ENCODE measurements at regions not wholly inside any gene's neighbourhood (a gene's known extent, or its start where the extent isn't known, plus 50 kb on each side); places are given as distances from the start of the nearest gene placed in this dataset.

DNA sequence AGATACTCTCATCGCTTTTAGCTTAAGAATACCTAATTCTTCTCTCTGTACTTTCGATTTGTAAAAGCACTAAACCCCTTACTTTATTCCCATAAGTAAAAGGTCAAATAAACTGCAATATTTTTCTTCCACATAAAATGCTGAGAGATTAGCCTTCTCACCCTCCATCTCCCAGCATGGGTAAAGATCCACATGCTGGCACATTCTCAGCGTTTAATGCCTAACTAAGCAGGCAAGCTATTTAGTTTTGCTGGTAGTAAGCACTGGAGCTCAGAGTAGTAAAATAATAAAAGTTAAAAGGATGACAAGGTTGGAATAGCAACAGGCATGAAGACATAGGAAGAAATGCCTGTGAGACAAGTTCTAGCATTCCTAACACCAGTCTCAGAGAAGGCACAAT, 65.9 kb upstream of the NEBL start:
- H3K27me3 ChIP-seq (ENCODE audit: control insufficient read depth, extremely low read depth, insufficient read depth, low read length): no peaks in the 10 kb centered on the region
- H3K4me2 ChIP-seq (ENCODE audit: control insufficient read depth, extremely low read depth, insufficient read depth, low read depth, low read length): no peak overlapping the region
- TF ChIP-seq EZH2 (IDR thresholded peaks at IDR 0.05; ENCODE audit: low read length): no peak
- TF ChIP-seq, protein P1, sequence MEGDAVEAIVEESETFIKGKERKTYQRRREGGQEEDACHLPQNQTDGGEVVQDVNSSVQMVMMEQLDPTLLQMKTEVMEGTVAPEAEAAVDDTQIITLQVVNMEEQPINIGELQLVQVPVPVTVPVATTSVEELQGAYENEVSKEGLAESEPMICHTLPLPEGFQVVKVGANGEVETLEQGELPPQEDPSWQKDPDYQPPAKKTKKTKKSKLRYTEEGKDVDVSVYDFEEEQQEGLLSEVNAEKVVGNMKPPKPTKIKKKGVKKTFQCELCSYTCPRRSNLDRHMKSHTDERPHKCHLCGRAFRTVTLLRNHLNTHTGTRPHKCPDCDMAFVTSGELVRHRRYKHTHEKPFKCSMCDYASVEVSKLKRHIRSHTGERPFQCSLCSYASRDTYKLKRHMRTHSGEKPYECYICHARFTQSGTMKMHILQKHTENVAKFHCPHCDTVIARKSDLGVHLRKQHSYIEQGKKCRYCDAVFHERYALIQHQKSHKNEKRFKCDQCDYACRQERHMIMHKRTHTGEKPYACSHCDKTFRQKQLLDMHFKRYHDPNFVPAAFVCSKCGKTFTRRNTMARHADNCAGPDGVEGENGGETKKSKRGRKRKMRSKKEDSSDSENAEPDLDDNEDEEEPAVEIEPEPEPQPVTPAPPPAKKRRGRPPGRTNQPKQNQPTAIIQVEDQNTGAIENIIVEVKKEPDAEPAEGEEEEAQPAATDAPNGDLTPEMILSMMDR (optimal IDR thresholded peaks at IDR 0.05 in 1 of 3, IDR thresholded peaks at IDR 0.05 in 1 of 3, conservative IDR thresholded peaks at IDR 0.05 in 1 of 3; ENCODE audit: extremely low read depth in 1 of 3, insufficient read depth in 2 of 3, low read length in 3 of 3): no peak
- DNase-seq (ENCODE audit: low read depth, low spot score) (no peak), FAIRE-seq (no peak)
- H3K9ac ChIP-seq (ENCODE audit: control insufficient read depth, extremely low read depth, insufficient read depth, low read length): no peak overlapping the region
- H3K9me1 ChIP-seq (ENCODE audit: control insufficient read depth, extremely low read depth, insufficient read depth, low read length): no peaks in the 10 kb centered on the region
- no peaks in the 10 kb centered on the region for H4K20me1 ChIP-seq (ENCODE audit: control insufficient read depth, extremely low read depth, insufficient read depth, low read length)
- no peak overlapping the region for H3K27ac ChIP-seq (ENCODE audit: control insufficient read depth, insufficient read depth, low read length)
- H3K9me3 ChIP-seq (ENCODE audit: control insufficient read depth, low read depth, low read length): no peaks in the 10 kb centered on the region
- H3K4me3 ChIP-seq (ENCODE audit: control insufficient read depth in 2 of 3, extremely low read depth in 1 of 3, insufficient read depth in 2 of 3, low read depth in 1 of 3, low read length in 3 of 3): no peak overlapping the region
- no peaks in the 10 kb centered on the region for H3K36me3 ChIP-seq (ENCODE audit: control insufficient read depth in 2 of 2, extremely low read depth in 1 of 2, insufficient read depth in 2 of 2, low read length in 2 of 2)
- H2AFZ ChIP-seq (ENCODE audit: control insufficient read depth, low read length): no peak overlapping the region
- no peaks in the 10 kb centered on the region for H3K79me2 ChIP-seq (ENCODE audit: control insufficient read depth, insufficient read depth, low read length)
- dilution Hi-C loops (cut with MboI; ENCODE audit: extremely low pct_ligation_motif_present, low sequenced_read_pairs): no loop called here
- no peaks in the 10 kb centered on the region for H3K4me1 ChIP-seq (ENCODE audit: control insufficient read depth, extremely low read depth, insufficient read depth, low read length)

DNA sequence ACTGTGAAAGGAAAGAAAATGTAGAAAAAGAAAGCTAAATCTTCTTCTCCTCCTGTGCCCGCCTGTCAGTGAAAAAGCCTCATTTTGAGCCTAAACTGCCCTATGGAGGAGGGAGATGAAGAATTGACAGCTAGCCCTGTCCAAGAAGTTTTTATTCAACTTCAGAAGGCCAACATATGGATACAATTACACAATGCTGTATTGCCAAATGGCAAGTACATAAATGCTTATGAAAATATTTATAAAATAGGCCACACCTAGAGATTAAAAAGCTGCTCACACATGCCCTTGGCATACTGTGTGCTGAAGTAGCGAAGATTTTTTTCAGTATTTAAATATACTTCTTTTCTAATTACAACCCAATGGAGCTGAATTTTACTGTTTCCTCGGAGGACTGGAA, 65.1 kb upstream of the NEBL start:
- H3K4me3 ChIP-seq (ENCODE audit: control insufficient read depth in 2 of 3, extremely low read depth in 1 of 3, insufficient read depth in 2 of 3, low read depth in 1 of 3, low read length in 3 of 3): no peak overlapping the region
- H3K27ac ChIP-seq (ENCODE audit: control insufficient read depth, insufficient read depth, low read length): no peak overlapping the region
- H3K9me1 ChIP-seq (ENCODE audit: control insufficient read depth, extremely low read depth, insufficient read depth, low read length): no peaks in the 10 kb centered on the region
- dilution Hi-C loops (cut with MboI; ENCODE audit: extremely low pct_ligation_motif_present, low sequenced_read_pairs): no loop called here
- no peak overlapping the region for H2AFZ ChIP-seq (ENCODE audit: control insufficient read depth, low read length)
- peak overlapping the region; percentile 34 for H3K4me2 ChIP-seq (ENCODE audit: control insufficient read depth, extremely low read depth, insufficient read depth, low read depth, low read length)
- TF ChIP-seq, protein P1 (optimal IDR thresholded peaks at IDR 0.05 in 1 of 3, IDR thresholded peaks at IDR 0.05 in 1 of 3, conservative IDR thresholded peaks at IDR 0.05 in 1 of 3; ENCODE audit: extremely low read depth in 1 of 3, insufficient read depth in 2 of 3, low read length in 3 of 3): no peak
- no peak for TF ChIP-seq EZH2 (IDR thresholded peaks at IDR 0.05; ENCODE audit: low read length)
- no peaks in the 10 kb centered on the region for H4K20me1 ChIP-seq (ENCODE audit: control insufficient read depth, extremely low read depth, insufficient read depth, low read length)
- H3K79me2 ChIP-seq (ENCODE audit: control insufficient read depth, insufficient read depth, low read length): no peaks in the 10 kb centered on the region
- no peaks in the 10 kb centered on the region for H3K4me1 ChIP-seq (ENCODE audit: control insufficient read depth, extremely low read depth, insufficient read depth, low read length)
- no peaks in the 10 kb centered on the region for H3K36me3 ChIP-seq (ENCODE audit: control insufficient read depth in 2 of 2, extremely low read depth in 1 of 2, insufficient read depth in 2 of 2, low read length in 2 of 2)
- no peak overlapping the region for H3K9ac ChIP-seq (ENCODE audit: control insufficient read depth, extremely low read depth, insufficient read depth, low read length)
- no peak for FAIRE-seq
- no peak for DNase-seq (ENCODE audit: low read depth, low spot score)
- no peaks in the 10 kb centered on the region for H3K27me3 ChIP-seq (ENCODE audit: control insufficient read depth, extremely low read depth, insufficient read depth, low read length)
- H3K9me3 ChIP-seq (ENCODE audit: control insufficient read depth, low read depth, low read length): no peaks in the 10 kb centered on the region

Measured in keratinocyte (primary cell).